ENCODE measurements at regions not wholly inside any gene's neighbourhood (a gene's known extent, or its start where the extent isn't known, plus 50 kb on each side); places are given as distances from the start of the nearest gene placed in this dataset.

GRCh38 chr15:98169551-98169950 lies 209.0 kb downstream of the ARRDC4 start:
- H3K4me1 ChIP-seq (ENCODE audit: insufficient read depth, low read length) = peaks cover 22% of the 10 kb centered on the region

GRCh38 chr15:98174286-98174685 lies 213.8 kb downstream of the ARRDC4 start:
- Histone ChIP-seq H3K9ac (ENCODE audit: low read depth, low read length) (no peak overlapping the region), H3K4me1 (ENCODE audit: insufficient read depth, low read length) (peaks cover 9% of the 10 kb centered on the region; the same call in 1 of the 2 replicates), H3K9me3 (ENCODE audit: insufficient read depth, low read depth, low read length) (no peaks in the 10 kb centered on the region)

More at GRCh38 chr15:98169551-98169950, 209.0 kb downstream of the ARRDC4 start:
- Histone ChIP-seq H3K36me3 (ENCODE audit: insufficient read depth, low read depth, low read length) (no peaks in the 10 kb centered on the region), H3K9me3 (ENCODE audit: insufficient read depth, low read depth, low read length) (no peaks in the 10 kb centered on the region), H3K27ac (ENCODE audit: low read length) (no peak overlapping the region), H3K27me3 (ENCODE audit: insufficient read depth, low read length) (no peaks in the 10 kb centered on the region), H3K9ac (ENCODE audit: low read depth, low read length) (no peak overlapping the region), H3K4me3 (ENCODE audit: low read length) (no peak overlapping the region)

GRCh38 chr15:98174841-98175240 lies 214.3 kb downstream of the ARRDC4 start:
- Histone ChIP-seq H3K27me3 (ENCODE audit: insufficient read depth, low read length) (no peaks in the 10 kb centered on the region), H3K9ac (ENCODE audit: low read depth, low read length) (no peak overlapping the region)

More at GRCh38 chr15:98174286-98174685, 213.8 kb downstream of the ARRDC4 start:
- Histone ChIP-seq H3K36me3 (ENCODE audit: insufficient read depth, low read depth, low read length) (no peaks in the 10 kb centered on the region), H3K27ac (ENCODE audit: low read length) (no peak overlapping the region), H3K4me3 (ENCODE audit: low read length) (no peak overlapping the region), H3K27me3 (ENCODE audit: insufficient read depth, low read length) (no peaks in the 10 kb centered on the region)

GRCh38 chr15:98177966-98178592 lies 217.6 kb downstream of the ARRDC4 start:
- Histone ChIP-seq H3K36me3 (ENCODE audit: insufficient read depth, low read depth, low read length) (no peaks in the 10 kb centered on the region), H3K9ac (ENCODE audit: low read depth, low read length) (no peak overlapping the region), H3K27ac (ENCODE audit: low read length) (no peak overlapping the region), H3K9me3 (ENCODE audit: insufficient read depth, low read depth, low read length) (no peaks in the 10 kb centered on the region), H3K27me3 (ENCODE audit: insufficient read depth, low read length) (no peaks in the 10 kb centered on the region), H3K4me1 (ENCODE audit: insufficient read depth, low read length) (peaks cover 8% of the 10 kb centered on the region; the same call in 1 of the 2 replicates), H3K4me3 (ENCODE audit: low read length) (no peak overlapping the region)

More at GRCh38 chr15:98174841-98175240, 214.3 kb downstream of the ARRDC4 start:
- Histone ChIP-seq H3K4me3 (ENCODE audit: low read length) (no peak overlapping the region), H3K27ac (ENCODE audit: low read length) (no peak overlapping the region), H3K36me3 (ENCODE audit: insufficient read depth, low read depth, low read length) (no peaks in the 10 kb centered on the region), H3K9me3 (ENCODE audit: insufficient read depth, low read depth, low read length) (no peaks in the 10 kb centered on the region), H3K4me1 (ENCODE audit: insufficient read depth, low read length) (peaks cover 9% of the 10 kb centered on the region; the same call in 1 of the 2 replicates)

- H3K9me3 ChIP-seq (ENCODE audit: insufficient read depth, low read depth, low read length) = no peaks in the 10 kb centered on the region
- H3K4me3 ChIP-seq (ENCODE audit: low read length) = no peak overlapping the region
- no peak overlapping the region for H3K9ac ChIP-seq (ENCODE audit: low read depth, low read length)
- no peaks in the 10 kb centered on the region for H3K27me3 ChIP-seq (ENCODE audit: insufficient read depth, low read length)
- no peaks in the 10 kb centered on the region for H3K36me3 ChIP-seq (ENCODE audit: insufficient read depth, low read depth, low read length)
- peaks cover 3% of the 10 kb centered on the region; the same call in 1 of the 2 replicates for H3K4me1 ChIP-seq (ENCODE audit: insufficient read depth, low read length)
- H3K27ac ChIP-seq (ENCODE audit: low read length) = no peak overlapping the region
Measured at GRCh38 chr15:98178861-98179260, 218.4 kb downstream of the ARRDC4 start.

- H3K27me3 ChIP-seq (ENCODE audit: insufficient read depth, low read length) = no peaks in the 10 kb centered on the region
- H3K27ac ChIP-seq (ENCODE audit: low read length) = no peak overlapping the region
- H3K4me3 ChIP-seq (ENCODE audit: low read length) = no peak overlapping the region
- H3K4me1 ChIP-seq (ENCODE audit: insufficient read depth, low read length) = no peaks in the 10 kb centered on the region
- H3K9me3 ChIP-seq (ENCODE audit: insufficient read depth, low read depth, low read length) = no peaks in the 10 kb centered on the region
- no peaks in the 10 kb centered on the region for H3K36me3 ChIP-seq (ENCODE audit: insufficient read depth, low read depth, low read length)
- H3K9ac ChIP-seq (ENCODE audit: low read depth, low read length) = no peak overlapping the region
Measured at GRCh38 chr15:98187549-98187948, 227.0 kb downstream of the ARRDC4 start.

GRCh38 chr15:98190914-98191313 lies 230.4 kb downstream of the ARRDC4 start:
- Histone ChIP-seq H3K27me3 (ENCODE audit: insufficient read depth, low read length) (no peaks in the 10 kb centered on the region), H3K27ac (ENCODE audit: low read length) (no peak overlapping the region), H3K4me3 (ENCODE audit: low read length) (no peak overlapping the region), H3K9me3 (ENCODE audit: insufficient read depth, low read depth, low read length) (no peaks in the 10 kb centered on the region), H3K9ac (ENCODE audit: low read depth, low read length) (no peak overlapping the region), H3K4me1 (ENCODE audit: insufficient read depth, low read length) (no peaks in the 10 kb centered on the region), H3K36me3 (ENCODE audit: insufficient read depth, low read depth, low read length) (no peaks in the 10 kb centered on the region)

GRCh38 chr15:98195796-98196195 lies 235.3 kb downstream of the ARRDC4 start:
- Histone ChIP-seq H3K4me1 (ENCODE audit: insufficient read depth, low read length) (no peaks in the 10 kb centered on the region), H3K36me3 (ENCODE audit: insufficient read depth, low read depth, low read length) (no peaks in the 10 kb centered on the region), H3K9ac (ENCODE audit: low read depth, low read length) (no peak overlapping the region), H3K4me3 (ENCODE audit: low read length) (no peak overlapping the region), H3K27me3 (ENCODE audit: insufficient read depth, low read length) (no peaks in the 10 kb centered on the region), H3K9me3 (ENCODE audit: insufficient read depth, low read depth, low read length) (no peaks in the 10 kb centered on the region), H3K27ac (ENCODE audit: low read length) (no peak overlapping the region)

GRCh38 chr15:98196371-98196770 lies 235.9 kb downstream of the ARRDC4 start:
- no peaks in the 10 kb centered on the region for H3K27me3 ChIP-seq (ENCODE audit: insufficient read depth, low read length)
- no peaks in the 10 kb centered on the region for H3K36me3 ChIP-seq (ENCODE audit: insufficient read depth, low read depth, low read length)
- no peak overlapping the region for H3K4me3 ChIP-seq (ENCODE audit: low read length)

GRCh38 chr15:98202256-98202655 lies 241.8 kb downstream of the ARRDC4 start:
- Histone ChIP-seq H3K27ac (ENCODE audit: low read length) (no peak overlapping the region), H3K36me3 (ENCODE audit: insufficient read depth, low read depth, low read length) (no peaks in the 10 kb centered on the region), H3K4me3 (ENCODE audit: low read length) (no peak overlapping the region), H3K27me3 (ENCODE audit: insufficient read depth, low read length) (no peaks in the 10 kb centered on the region), H3K9ac (ENCODE audit: low read depth, low read length) (no peak overlapping the region), H3K4me1 (ENCODE audit: insufficient read depth, low read length) (no peaks in the 10 kb centered on the region), H3K9me3 (ENCODE audit: insufficient read depth, low read depth, low read length) (no peaks in the 10 kb centered on the region)

More at GRCh38 chr15:98196371-98196770, 235.9 kb downstream of the ARRDC4 start:
- Histone ChIP-seq H3K9me3 (ENCODE audit: insufficient read depth, low read depth, low read length) (no peaks in the 10 kb centered on the region), H3K9ac (ENCODE audit: low read depth, low read length) (no peak overlapping the region), H3K4me1 (ENCODE audit: insufficient read depth, low read length) (no peaks in the 10 kb centered on the region), H3K27ac (ENCODE audit: low read length) (no peak overlapping the region)

GRCh38 chr15:98203872-98204660 lies 243.6 kb downstream of the ARRDC4 start:
- no peaks in the 10 kb centered on the region for H3K4me1 ChIP-seq (ENCODE audit: insufficient read depth, low read length)
- no peaks in the 10 kb centered on the region for H3K27me3 ChIP-seq (ENCODE audit: insufficient read depth, low read length)
- H3K36me3 ChIP-seq (ENCODE audit: insufficient read depth, low read depth, low read length) = no peaks in the 10 kb centered on the region
- no peaks in the 10 kb centered on the region for H3K9me3 ChIP-seq (ENCODE audit: insufficient read depth, low read depth, low read length)
- H3K9ac ChIP-seq (ENCODE audit: low read depth, low read length) = no peak overlapping the region
- no peak overlapping the region for H3K27ac ChIP-seq (ENCODE audit: low read length)
- H3K4me3 ChIP-seq (ENCODE audit: low read length) = no peak overlapping the region

GRCh38 chr15:98207928-98208327 lies 247.4 kb downstream of the ARRDC4 start:
- H3K9me3 ChIP-seq (ENCODE audit: insufficient read depth, low read depth, low read length) = no peaks in the 10 kb centered on the region
- no peak overlapping the region for H3K27ac ChIP-seq (ENCODE audit: low read length)
- no peak overlapping the region for H3K4me3 ChIP-seq (ENCODE audit: low read length)
- H3K36me3 ChIP-seq (ENCODE audit: insufficient read depth, low read depth, low read length) = no peaks in the 10 kb centered on the region
- H3K27me3 ChIP-seq (ENCODE audit: insufficient read depth, low read length) = no peaks in the 10 kb centered on the region
- H3K4me1 ChIP-seq (ENCODE audit: insufficient read depth, low read length) = no peaks in the 10 kb centered on the region
- no peak overlapping the region for H3K9ac ChIP-seq (ENCODE audit: low read depth, low read length)
